ENCODE measurements at regions not wholly inside any gene's neighbourhood (a gene's known extent, or its start where the extent isn't known, plus 50 kb on each side); places are given as distances from the start of the nearest gene placed in this dataset.

GRCh38 chr4:95742872-95743271 is 97.0 kb upstream of the PDHA2 start:
- H2AK5ac ChIP-seq (ENCODE audit: low read depth, low read length): no peak overlapping the region
- no peak overlapping the region for H3K27ac ChIP-seq (ENCODE audit: insufficient read depth, low read length)
- no peak overlapping the region for H2AK9ac ChIP-seq (replicated peaks; ENCODE audit: low read depth, low read length, poor library complexity)
- intact Hi-C loops (cut with micrococcal nuclease) (no loop called here), in situ Hi-C loops (cut with MboI; ENCODE audit: low sequenced_read_pairs) (no loop called here), dilution Hi-C loops (cut with HindIII; ENCODE audit: low sequenced_read_pairs, unreplicated experiment) (no loop called here)
- no peak overlapping the region for H4K8ac ChIP-seq (ENCODE audit: low read depth in 2 of 2, low read length in 2 of 2)
- H2BK15ac ChIP-seq (ENCODE audit: low read depth, low read length): no peak overlapping the region
- no peak overlapping the region for H2BK5ac ChIP-seq (ENCODE audit: low read depth, low read length, poor library complexity, severe bottlenecking)
- DNase-seq (no peak), ATAC-seq (ENCODE audit: low read depth) (no peak)
- H3K9ac ChIP-seq (ENCODE audit: low read depth, low read length): no peak overlapping the region
- no peak overlapping the region for H3K4me3 ChIP-seq (ENCODE audit: insufficient read depth, low read depth, low read length)
- no peaks in the 10 kb centered on the region for H3K36me3 ChIP-seq (ENCODE audit: control insufficient read depth, insufficient read depth, low read length)
- no peak overlapping the region for H2BK120ac ChIP-seq (ENCODE audit: low read depth, low read length)
- H3K9me3 ChIP-seq (ENCODE audit: control insufficient read depth, insufficient read depth, low read length): 0 out of 2 replicates have a peak, but pooled peaks cover 4% of the 10 kb centered on the region
- no TSS peak for BruUV-seq (replicated peaks)
- no peak overlapping the region for H3K4ac ChIP-seq (ENCODE audit: low read depth, low read length)
- no peaks in the 10 kb centered on the region for H4K20me1 ChIP-seq (ENCODE audit: insufficient read depth, low read length)
- H4K5ac ChIP-seq (ENCODE audit: low read depth, low read length): no peak overlapping the region
- no peak overlapping the region for H3K4me2 ChIP-seq (ENCODE audit: low read depth, low read length)
- no peak for TF ChIP-seq NFE2L2 (IDR thresholded peaks at IDR 0.05; ENCODE audit: low read depth, low read length)
- TF ChIP-seq POLR2A (IDR thresholded peaks at IDR 0.05; ENCODE audit: low read depth, low read length): no peak
- TF ChIP-seq ELK1 (IDR thresholded peaks at IDR 0.05; ENCODE audit: borderline replicate concordance, low read depth, low read length): no peak
- no peak for TF ChIP-seq CHD1 (IDR thresholded peaks at IDR 0.05; ENCODE audit: low read depth, low read length)
- no peak for TF ChIP-seq USF2 (IDR thresholded peaks at IDR 0.05; ENCODE audit: low read depth, low read length)
- TF ChIP-seq CTCF (conservative IDR thresholded peaks at IDR 0.05; ENCODE audit: low read depth, low read length): no peak
- no peak for TF ChIP-seq CEBPB (IDR thresholded peaks at IDR 0.05; ENCODE audit: low read depth, low read length)
- no peak for TF ChIP-seq RAD21 (IDR thresholded peaks at IDR 0.05; ENCODE audit: low read length)
- no peak for TF ChIP-seq SMC3 (IDR thresholded peaks at IDR 0.05; ENCODE audit: low read depth, low read length)
- no peak for TF ChIP-seq RFX5 (IDR thresholded peaks at IDR 0.05; ENCODE audit: low read depth, low read length)
- no peak for TF ChIP-seq MAZ (IDR thresholded peaks at IDR 0.05; ENCODE audit: borderline replicate concordance, low read depth, low read length)
- TF ChIP-seq BHLHE40 (IDR thresholded peaks at IDR 0.05; ENCODE audit: low read depth, low read length): no peak
- no peaks in the 10 kb centered on the region for H3K9me1 ChIP-seq (ENCODE audit: insufficient read depth, low read length)
- no peak overlapping the region for H3K18ac ChIP-seq (ENCODE audit: low read depth, low read length)
- no peaks in the 10 kb centered on the region for H3K27me3 ChIP-seq (ENCODE audit: control insufficient read depth, insufficient read depth, low read length)
- H3K4me1 ChIP-seq (ENCODE audit: control insufficient read depth, insufficient read depth, low read length): no peaks in the 10 kb centered on the region
- no peak overlapping the region for H2AFZ ChIP-seq (replicated peaks; ENCODE audit: low read length, poor library complexity)
- no peaks in the 10 kb centered on the region for H3K79me1 ChIP-seq (ENCODE audit: low read depth in 1 of 2, low read length in 2 of 2)
- no peak overlapping the region for H2BK20ac ChIP-seq (ENCODE audit: low read depth, low read length)
- no peak overlapping the region for H4K91ac ChIP-seq (ENCODE audit: insufficient read depth, low read depth, low read length)
- H3K14ac ChIP-seq (replicated peaks; ENCODE audit: low read depth, low read length): no peak overlapping the region
- POLR2A ChIA-PET (ENCODE audit: unreplicated experiment): no interaction called here
- no peak overlapping the region for H3K23ac ChIP-seq (ENCODE audit: low read depth, low read length)
- CTCF ChIA-PET: no interaction called here
- no peak overlapping the region for H3K56ac ChIP-seq (ENCODE audit: extremely low read depth, insufficient read depth, low read length)
